ENCODE measurements at regions not wholly inside any gene's neighbourhood (a gene's known extent, or its start where the extent isn't known, plus 50 kb on each side); places are given as distances from the start of the nearest gene placed in this dataset.

GRCh38 chr12:58496411-58497190 is 423.7 kb downstream of the LRIG3 start:
- DNase-seq (peak; percentile 30), ATAC-seq (ENCODE audit: low read depth) (no peak)
- Histone ChIP-seq H2BK120ac (ENCODE audit: low read depth, low read length) (no peak overlapping the region), H3K9ac (ENCODE audit: low read depth, low read length) (no peak overlapping the region), H2BK20ac (ENCODE audit: low read depth, low read length) (no peak overlapping the region), H2AK9ac (replicated peaks; ENCODE audit: low read depth, low read length, poor library complexity) (no peak overlapping the region), H3K79me1 (ENCODE audit: low read depth in 1 of 2, low read length in 2 of 2) (no peaks in the 10 kb centered on the region), H4K20me1 (ENCODE audit: insufficient read depth, low read length) (no peaks in the 10 kb centered on the region), H2AK5ac (ENCODE audit: low read depth, low read length) (0 out of 2 replicates have a peak overlapping the region, but pooled peaks have one; percentile 17), H3K4me3 (ENCODE audit: insufficient read depth, low read depth, low read length) (no peak overlapping the region), H3K14ac (replicated peaks; ENCODE audit: low read depth, low read length) (peak overlapping the region; percentile 67), H2BK15ac (ENCODE audit: low read depth, low read length) (no peak overlapping the region), H4K5ac (ENCODE audit: low read depth, low read length) (no peak overlapping the region), H2AFZ (replicated peaks; ENCODE audit: low read length, poor library complexity) (no peak overlapping the region), H3K9me3 (ENCODE audit: control insufficient read depth, insufficient read depth, low read length) (no peaks in the 10 kb centered on the region), H3K27ac (ENCODE audit: insufficient read depth, low read length) (no peak overlapping the region), H3K9me1 (ENCODE audit: insufficient read depth, low read length) (peaks cover 6% of the 10 kb centered on the region), H3K23ac (ENCODE audit: low read depth, low read length) (no peak overlapping the region), H3K4ac (ENCODE audit: low read depth, low read length) (no peak overlapping the region), H3K56ac (ENCODE audit: extremely low read depth, insufficient read depth, low read length) (no peak overlapping the region), H4K91ac (ENCODE audit: insufficient read depth, low read depth, low read length) (no peak overlapping the region), H3K4me2 (ENCODE audit: low read depth, low read length) (no peak overlapping the region), H2BK5ac (ENCODE audit: low read depth, low read length, poor library complexity, severe bottlenecking) (no peak overlapping the region), H3K27me3 (ENCODE audit: control insufficient read depth, insufficient read depth, low read length) (no peaks in the 10 kb centered on the region), H3K36me3 (ENCODE audit: control insufficient read depth, insufficient read depth, low read length) (no peaks in the 10 kb centered on the region), H4K8ac (ENCODE audit: low read depth in 2 of 2, low read length in 2 of 2) (no peak overlapping the region), H3K18ac (ENCODE audit: low read depth, low read length) (no peak overlapping the region), H3K4me1 (ENCODE audit: control insufficient read depth, insufficient read depth, low read length) (peaks cover 3% of the 10 kb centered on the region; the same call in 1 of the 2 replicates)
- BruUV-seq (replicated peaks), result no TSS peak
- dilution Hi-C loops (cut with HindIII; ENCODE audit: low sequenced_read_pairs, unreplicated experiment), result no loop called here
- CTCF ChIA-PET, result no interaction called here
- in situ Hi-C loops (cut with MboI; ENCODE audit: low sequenced_read_pairs), result no loop called here
- intact Hi-C loops (cut with micrococcal nuclease), result no loop called here
- no CpG with 5 or more reads among the region's 4 CpGs for WGBS, 2 experiments (ENCODE audit: extremely low coverage in 2 of 2, insufficient read length in 1 of 2)
- TF ChIP-seq CEBPB (IDR thresholded peaks at IDR 0.05; ENCODE audit: low read depth, low read length), result no peak
- no peak for TF ChIP-seq BHLHE40 (IDR thresholded peaks at IDR 0.05; ENCODE audit: low read depth, low read length)
- TF ChIP-seq CHD1 (IDR thresholded peaks at IDR 0.05; ENCODE audit: low read depth, low read length), result no peak
- no peak for TF ChIP-seq RFX5 (IDR thresholded peaks at IDR 0.05; ENCODE audit: low read depth, low read length)
- no peak for TF ChIP-seq CTCF (conservative IDR thresholded peaks at IDR 0.05; ENCODE audit: low read depth, low read length)
- POLR2A ChIA-PET (ENCODE audit: unreplicated experiment), result no interaction called here
